GM23338 (cell line): ENCODE measurements at regions not wholly inside any gene's neighbourhood (a gene's known extent, or its start where the extent isn't known, plus 50 kb on each side); places are given as distances from the start of the nearest gene placed in this dataset.

ENCODE experiments used
- ATAC-seq: fragments of 200-7000 bp; cut with Tn5 transposase; 3 replicates; pipeline ENCODE4 v1.9.1; 2020
- DNase-seq: peaks from one replicate; pipeline ENCODE4 v3.0.0-alpha.2; 2015; ENCODE audit warnings: low spot score
- H2AFZ ChIP-seq: fragments of 200-600 bp; sonication (generic); 2 replicates; pipeline ENCODE4 v1.8.0; 2016; ENCODE audit warnings: antibody characterized with exemption, mild to moderate bottlenecking, moderate library complexity
- H3F3A ChIP-seq: fragments of 200-600 bp; sonication (generic); replicated peaks from 2 replicates; pipeline ENCODE4 v1.8.0; 2017; ENCODE audit warnings: antibody characterized with exemption, mixed run types, low read depth
- H3K27ac ChIP-seq: fragments of 200-600 bp; sonication (generic); 2 replicates; pipeline ENCODE4 v1.6.1; 2016; ENCODE audit warnings: low read depth
- H3K27me3 ChIP-seq: fragments of 200-600 bp; sonication (generic); 2 replicates; pipeline ENCODE4 v1.8.0; 2016; ENCODE audit warnings: mild to moderate bottlenecking, mixed run types, moderate library complexity; ENCODE audit not compliant: insufficient read depth
- H3K36me3 ChIP-seq: fragments of 200-600 bp; sonication (generic); 2 replicates; pipeline ENCODE4 v1.8.0; 2016; ENCODE audit warnings: mild to moderate bottlenecking; ENCODE audit not compliant: insufficient read depth
- H3K4me1 ChIP-seq: fragments of 200-600 bp; sonication (generic); 2 replicates; pipeline ENCODE4 v1.8.0; 2016; ENCODE audit warnings: mild to moderate bottlenecking, moderate library complexity; ENCODE audit not compliant: insufficient read depth
- H3K4me2 ChIP-seq: fragments of 200-600 bp; sonication (generic); 2 replicates; pipeline ENCODE4 v1.7.1; 2017; ENCODE audit warnings: mixed run types
- H3K4me3 ChIP-seq: fragments of 200-600 bp; sonication (generic); 2 replicates; pipeline ENCODE4 v1.6.1; 2016; ENCODE audit warnings: mixed run types
- H3K79me2 ChIP-seq: fragments of 200-600 bp; sonication (generic); replicated peaks from 2 replicates; pipeline ENCODE4 v1.8.0; 2017; ENCODE audit warnings: mild to moderate bottlenecking; ENCODE audit not compliant: insufficient read depth
- H3K9me2 ChIP-seq: fragments of 200-600 bp; sonication (generic); 2 replicates; pipeline ENCODE4 v1.8.0; 2017; ENCODE audit not compliant: insufficient read depth
- H4K20me1 ChIP-seq: fragments of 200-600 bp; sonication (generic); replicated peaks from 2 replicates; pipeline ENCODE4 v1.8.0; 2017; ENCODE audit warnings: mild to moderate bottlenecking; ENCODE audit not compliant: insufficient read depth
- H3K27ac Mint-ChIP-seq: 2 replicates; pipeline ENCODE4 v1.8.0; 2020; ENCODE audit warnings: inconsistent platforms, mild to moderate bottlenecking, moderate library complexity, mixed read lengths
- H3K27me3 Mint-ChIP-seq: 3 replicates; pipeline ENCODE4 v1.8.0; 2022; ENCODE audit warnings: low read depth, mild to moderate bottlenecking, moderate library complexity, mixed read lengths, inconsistent platforms; ENCODE audit not compliant: insufficient read depth, poor library complexity
- H3K36me3 Mint-ChIP-seq: 3 replicates; pipeline ENCODE4 v1.8.0; 2021; ENCODE audit warnings: low read depth, mild to moderate bottlenecking, inconsistent platforms, moderate library complexity, mixed read lengths
- H3K4me1 Mint-ChIP-seq: 3 replicates; pipeline ENCODE4 v1.8.0; 2020; ENCODE audit warnings: mild to moderate bottlenecking, inconsistent platforms, mixed read lengths
- H3K4me3 Mint-ChIP-seq: 3 replicates; pipeline ENCODE4 v1.8.0; 2021; ENCODE audit warnings: moderate library complexity, mild to moderate bottlenecking, inconsistent platforms, mixed read lengths
- H3K9me3 Mint-ChIP-seq: 3 replicates; pipeline ENCODE4 v1.8.0; 2020; ENCODE audit warnings: moderate library complexity, mild to moderate bottlenecking, inconsistent platforms, mixed read lengths
- CREB1 ChIP-seq: fragments of 250-450 bp; sonication (Bioruptor Pico); IDR thresholded peaks from 2 replicates; pipeline ENCODE4 v1.5.0; 2020; ENCODE audit warnings: low read depth, mild to moderate bottlenecking, moderate library complexity
- EZH2 ChIP-seq: fragments of 200-600 bp; sonication (generic); IDR thresholded peaks from one replicate; pipeline ENCODE4 v1.8.0; 2017; ENCODE audit warnings: antibody characterized with exemption, mild to moderate bottlenecking, low read depth; ENCODE audit not compliant: unreplicated experiment
- EZH2phosphoT487 ChIP-seq: fragments of 200-600 bp; sonication (generic); IDR thresholded peaks from one replicate; pipeline ENCODE4 v1.8.1; 2018; ENCODE audit warnings: antibody characterized with exemption; ENCODE audit not compliant: unreplicated experiment
- JUNB ChIP-seq: IDR thresholded peaks from one replicate; pipeline ENCODE4 v1.6.1; 2016; ENCODE audit warnings: antibody characterized with exemption; ENCODE audit not compliant: unreplicated experiment
- NANOG ChIP-seq: IDR thresholded peaks from 2 replicates; pipeline ENCODE4 v1.6.1; 2016; ENCODE audit warnings: antibody characterized with exemption, borderline replicate concordance
- POLR2AphosphoS5 ChIP-seq: IDR thresholded peaks from 2 replicates; pipeline ENCODE4 v1.6.1; 2016; ENCODE audit warnings: antibody characterized with exemption, low read depth
- STAT1 ChIP-seq: IDR thresholded peaks from one replicate; pipeline ENCODE4 v1.6.1; 2016; ENCODE audit warnings: antibody characterized with exemption; ENCODE audit not compliant: unreplicated experiment
- ZNF114 ChIP-seq: fragments of 250-450 bp; sonication (Bioruptor Pico); IDR thresholded peaks from 2 replicates; pipeline ENCODE4 v1.5.0; 2020; ENCODE audit warnings: mild to moderate bottlenecking, moderate library complexity
- ZNF331 ChIP-seq: fragments of 250-450 bp; sonication (Bioruptor Pico); IDR thresholded peaks from 2 replicates; pipeline ENCODE4 v1.5.0; 2020; ENCODE audit warnings: low read depth, mild to moderate bottlenecking, moderate library complexity
- TF ChIP-seq, protein P1 (sequence below): fragments of 250-450 bp; sonication (Bioruptor Pico); IDR thresholded peaks from 2 replicates; pipeline ENCODE4 v1.5.0; 2020; ENCODE audit warnings: mild to moderate bottlenecking, moderate library complexity
- TF ChIP-seq, protein P2 (sequence below), 2 experiments: fragments of 200-600 bp in 1 of 2; sonication (generic) in 1 of 2; conservative IDR thresholded peaks; 2 replicates each; pipeline versions ENCODE4 v1.5.1 to v1.6.1; 2016 to 2017; ENCODE audit warnings: antibody characterized with exemption in 2 of 2, low read depth in 2 of 2, mild to moderate bottlenecking in 2 of 2, moderate library complexity in 1 of 2
- TF ChIP-seq, protein P3 (sequence below): IDR thresholded peaks from 2 replicates; pipeline ENCODE4 v1.6.1; 2016; ENCODE audit warnings: antibody characterized with exemption
- TF ChIP-seq, protein P4 (sequence below): IDR thresholded peaks from one replicate; pipeline ENCODE4 v1.6.1; 2018; ENCODE audit warnings: antibody characterized with exemption; ENCODE audit not compliant: unreplicated experiment

DNA sequence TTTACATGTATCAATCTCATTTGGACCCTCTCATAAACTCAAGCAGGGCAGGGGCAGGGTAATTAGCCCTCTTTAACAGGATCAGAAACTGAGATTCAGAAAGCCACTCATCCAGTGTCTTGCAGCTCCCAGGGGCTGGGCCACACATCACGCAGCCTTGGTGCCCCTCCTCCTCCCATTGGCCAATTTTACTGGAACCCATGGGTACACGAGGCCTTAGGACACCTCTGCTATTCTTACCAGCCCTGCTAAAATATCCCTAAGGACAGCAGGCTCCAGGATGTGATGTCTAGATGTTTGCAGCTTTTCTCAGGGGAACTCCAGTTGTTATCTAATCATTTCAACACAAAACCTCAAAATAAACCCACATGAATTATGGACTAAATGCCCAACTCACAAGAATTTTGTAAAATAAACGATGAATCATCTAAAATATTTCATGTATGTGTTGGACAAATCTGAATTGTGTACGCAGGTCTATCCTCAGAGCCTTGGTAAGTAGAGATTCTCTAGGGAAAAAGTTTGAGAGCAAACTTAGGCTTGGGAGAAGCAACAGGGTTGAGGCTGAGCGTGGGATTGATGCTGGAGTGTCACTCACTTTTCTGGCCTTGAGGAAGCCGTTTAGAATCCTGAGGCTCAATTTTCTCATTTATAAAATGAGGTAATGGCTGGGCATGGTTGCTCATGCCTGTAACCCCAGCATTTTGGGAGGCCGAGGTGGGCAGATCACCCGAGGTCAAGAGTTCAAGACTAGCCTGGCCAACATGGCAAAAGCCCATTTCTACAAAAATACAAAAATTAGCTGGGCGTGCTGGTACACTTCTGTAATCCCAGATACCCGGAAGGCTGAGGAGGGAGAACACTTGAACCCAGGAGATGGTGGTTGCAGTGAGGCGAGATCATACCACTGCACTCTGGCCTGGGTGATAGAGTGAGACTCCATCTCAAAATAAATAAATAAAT, 69.7 kb upstream of the TNS3 start:
- Histone ChIP-seq H3K27ac (no peak overlapping the region), H3K4me2 (no peak overlapping the region), H4K20me1 (no peaks in the 10 kb centered on the region), H3F3A (no peaks in the 10 kb centered on the region), H3K4me1 (no peaks in the 10 kb centered on the region), H3K4me3 (no peak overlapping the region), H3K79me2 (no peaks in the 10 kb centered on the region), H3K9me2 (no peaks in the 10 kb centered on the region), H3K27me3 (no peaks in the 10 kb centered on the region), H2AFZ (no peak overlapping the region), H3K36me3 (no peaks in the 10 kb centered on the region)
- DNase-seq = no peak
- no peak for TF ChIP-seq JUNB
- TF ChIP-seq ZNF114 (CRISPR knock-in tag) = no peak
- TF ChIP-seq POLR2AphosphoS5 = no peak
- no peak for TF ChIP-seq STAT1
- no peak for TF ChIP-seq EZH2
- TF ChIP-seq, protein P1, sequence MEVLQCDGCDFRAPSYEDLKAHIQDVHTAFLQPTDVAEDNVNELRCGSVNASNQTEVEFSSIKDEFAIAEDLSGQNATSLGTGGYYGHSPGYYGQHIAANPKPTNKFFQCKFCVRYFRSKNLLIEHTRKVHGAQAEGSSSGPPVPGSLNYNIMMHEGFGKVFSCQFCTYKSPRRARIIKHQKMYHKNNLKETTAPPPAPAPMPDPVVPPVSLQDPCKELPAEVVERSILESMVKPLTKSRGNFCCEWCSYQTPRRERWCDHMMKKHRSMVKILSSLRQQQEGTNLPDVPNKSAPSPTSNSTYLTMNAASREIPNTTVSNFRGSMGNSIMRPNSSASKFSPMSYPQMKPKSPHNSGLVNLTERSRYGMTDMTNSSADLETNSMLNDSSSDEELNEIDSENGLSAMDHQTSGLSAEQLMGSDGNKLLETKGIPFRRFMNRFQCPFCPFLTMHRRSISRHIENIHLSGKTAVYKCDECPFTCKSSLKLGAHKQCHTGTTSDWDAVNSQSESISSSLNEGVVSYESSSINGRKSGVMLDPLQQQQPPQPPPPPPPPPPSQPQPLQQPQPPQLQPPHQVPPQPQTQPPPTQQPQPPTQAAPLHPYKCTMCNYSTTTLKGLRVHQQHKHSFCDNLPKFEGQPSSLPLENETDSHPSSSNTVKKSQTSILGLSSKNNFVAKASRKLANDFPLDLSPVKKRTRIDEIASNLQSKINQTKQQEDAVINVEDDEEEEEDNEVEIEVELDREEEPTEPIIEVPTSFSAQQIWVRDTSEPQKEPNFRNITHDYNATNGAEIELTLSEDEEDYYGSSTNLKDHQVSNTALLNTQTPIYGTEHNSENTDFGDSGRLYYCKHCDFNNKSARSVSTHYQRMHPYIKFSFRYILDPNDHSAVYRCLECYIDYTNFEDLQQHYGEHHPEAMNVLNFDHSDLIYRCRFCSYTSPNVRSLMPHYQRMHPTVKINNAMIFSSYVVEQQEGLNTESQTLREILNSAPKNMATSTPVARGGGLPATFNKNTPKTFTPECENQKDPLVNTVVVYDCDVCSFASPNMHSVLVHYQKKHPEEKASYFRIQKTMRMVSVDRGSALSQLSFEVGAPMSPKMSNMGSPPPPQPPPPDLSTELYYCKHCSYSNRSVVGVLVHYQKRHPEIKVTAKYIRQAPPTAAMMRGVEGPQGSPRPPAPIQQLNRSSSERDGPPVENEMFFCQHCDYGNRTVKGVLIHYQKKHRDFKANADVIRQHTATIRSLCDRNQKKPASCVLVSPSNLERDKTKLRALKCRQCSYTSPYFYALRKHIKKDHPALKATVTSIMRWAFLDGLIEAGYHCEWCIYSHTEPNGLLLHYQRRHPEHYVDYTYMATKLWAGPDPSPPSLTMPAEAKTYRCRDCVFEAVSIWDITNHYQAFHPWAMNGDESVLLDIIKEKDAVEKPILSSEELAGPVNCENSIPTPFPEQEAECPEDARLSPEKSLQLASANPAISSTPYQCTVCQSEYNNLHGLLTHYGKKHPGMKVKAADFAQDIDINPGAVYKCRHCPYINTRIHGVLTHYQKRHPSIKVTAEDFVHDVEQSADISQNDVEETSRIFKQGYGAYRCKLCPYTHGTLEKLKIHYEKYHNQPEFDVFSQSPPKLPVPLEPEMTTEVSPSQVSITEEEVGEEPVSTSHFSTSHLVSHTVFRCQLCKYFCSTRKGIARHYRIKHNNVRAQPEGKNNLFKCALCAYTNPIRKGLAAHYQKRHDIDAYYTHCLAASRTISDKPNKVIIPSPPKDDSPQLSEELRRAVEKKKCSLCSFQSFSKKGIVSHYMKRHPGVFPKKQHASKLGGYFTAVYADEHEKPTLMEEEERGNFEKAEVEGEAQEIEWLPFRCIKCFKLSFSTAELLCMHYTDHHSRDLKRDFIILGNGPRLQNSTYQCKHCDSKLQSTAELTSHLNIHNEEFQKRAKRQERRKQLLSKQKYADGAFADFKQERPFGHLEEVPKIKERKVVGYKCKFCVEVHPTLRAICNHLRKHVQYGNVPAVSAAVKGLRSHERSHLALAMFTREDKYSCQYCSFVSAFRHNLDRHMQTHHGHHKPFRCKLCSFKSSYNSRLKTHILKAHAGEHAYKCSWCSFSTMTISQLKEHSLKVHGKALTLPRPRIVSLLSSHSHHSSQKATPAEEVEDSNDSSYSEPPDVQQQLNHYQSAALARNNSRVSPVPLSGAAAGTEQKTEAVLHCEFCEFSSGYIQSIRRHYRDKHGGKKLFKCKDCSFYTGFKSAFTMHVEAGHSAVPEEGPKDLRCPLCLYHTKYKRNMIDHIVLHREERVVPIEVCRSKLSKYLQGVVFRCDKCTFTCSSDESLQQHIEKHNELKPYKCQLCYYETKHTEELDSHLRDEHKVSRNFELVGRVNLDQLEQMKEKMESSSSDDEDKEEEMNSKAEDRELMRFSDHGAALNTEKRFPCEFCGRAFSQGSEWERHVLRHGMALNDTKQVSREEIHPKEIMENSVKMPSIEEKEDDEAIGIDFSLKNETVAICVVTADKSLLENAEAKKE (CRISPR knock-in tag) = no peak
- TF ChIP-seq, protein P2, sequence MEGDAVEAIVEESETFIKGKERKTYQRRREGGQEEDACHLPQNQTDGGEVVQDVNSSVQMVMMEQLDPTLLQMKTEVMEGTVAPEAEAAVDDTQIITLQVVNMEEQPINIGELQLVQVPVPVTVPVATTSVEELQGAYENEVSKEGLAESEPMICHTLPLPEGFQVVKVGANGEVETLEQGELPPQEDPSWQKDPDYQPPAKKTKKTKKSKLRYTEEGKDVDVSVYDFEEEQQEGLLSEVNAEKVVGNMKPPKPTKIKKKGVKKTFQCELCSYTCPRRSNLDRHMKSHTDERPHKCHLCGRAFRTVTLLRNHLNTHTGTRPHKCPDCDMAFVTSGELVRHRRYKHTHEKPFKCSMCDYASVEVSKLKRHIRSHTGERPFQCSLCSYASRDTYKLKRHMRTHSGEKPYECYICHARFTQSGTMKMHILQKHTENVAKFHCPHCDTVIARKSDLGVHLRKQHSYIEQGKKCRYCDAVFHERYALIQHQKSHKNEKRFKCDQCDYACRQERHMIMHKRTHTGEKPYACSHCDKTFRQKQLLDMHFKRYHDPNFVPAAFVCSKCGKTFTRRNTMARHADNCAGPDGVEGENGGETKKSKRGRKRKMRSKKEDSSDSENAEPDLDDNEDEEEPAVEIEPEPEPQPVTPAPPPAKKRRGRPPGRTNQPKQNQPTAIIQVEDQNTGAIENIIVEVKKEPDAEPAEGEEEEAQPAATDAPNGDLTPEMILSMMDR (conservative IDR thresholded peaks at IDR 0.05; ENCODE audit: low read depth in 2 of 2) = no peak
- TF ChIP-seq ZNF331 = no peak
- TF ChIP-seq, protein P3, sequence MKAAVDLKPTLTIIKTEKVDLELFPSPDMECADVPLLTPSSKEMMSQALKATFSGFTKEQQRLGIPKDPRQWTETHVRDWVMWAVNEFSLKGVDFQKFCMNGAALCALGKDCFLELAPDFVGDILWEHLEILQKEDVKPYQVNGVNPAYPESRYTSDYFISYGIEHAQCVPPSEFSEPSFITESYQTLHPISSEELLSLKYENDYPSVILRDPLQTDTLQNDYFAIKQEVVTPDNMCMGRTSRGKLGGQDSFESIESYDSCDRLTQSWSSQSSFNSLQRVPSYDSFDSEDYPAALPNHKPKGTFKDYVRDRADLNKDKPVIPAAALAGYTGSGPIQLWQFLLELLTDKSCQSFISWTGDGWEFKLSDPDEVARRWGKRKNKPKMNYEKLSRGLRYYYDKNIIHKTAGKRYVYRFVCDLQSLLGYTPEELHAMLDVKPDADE = no peak
- TF ChIP-seq EZH2phosphoT487 = no peak
- TF ChIP-seq NANOG = no peak
- TF ChIP-seq, protein P4, sequence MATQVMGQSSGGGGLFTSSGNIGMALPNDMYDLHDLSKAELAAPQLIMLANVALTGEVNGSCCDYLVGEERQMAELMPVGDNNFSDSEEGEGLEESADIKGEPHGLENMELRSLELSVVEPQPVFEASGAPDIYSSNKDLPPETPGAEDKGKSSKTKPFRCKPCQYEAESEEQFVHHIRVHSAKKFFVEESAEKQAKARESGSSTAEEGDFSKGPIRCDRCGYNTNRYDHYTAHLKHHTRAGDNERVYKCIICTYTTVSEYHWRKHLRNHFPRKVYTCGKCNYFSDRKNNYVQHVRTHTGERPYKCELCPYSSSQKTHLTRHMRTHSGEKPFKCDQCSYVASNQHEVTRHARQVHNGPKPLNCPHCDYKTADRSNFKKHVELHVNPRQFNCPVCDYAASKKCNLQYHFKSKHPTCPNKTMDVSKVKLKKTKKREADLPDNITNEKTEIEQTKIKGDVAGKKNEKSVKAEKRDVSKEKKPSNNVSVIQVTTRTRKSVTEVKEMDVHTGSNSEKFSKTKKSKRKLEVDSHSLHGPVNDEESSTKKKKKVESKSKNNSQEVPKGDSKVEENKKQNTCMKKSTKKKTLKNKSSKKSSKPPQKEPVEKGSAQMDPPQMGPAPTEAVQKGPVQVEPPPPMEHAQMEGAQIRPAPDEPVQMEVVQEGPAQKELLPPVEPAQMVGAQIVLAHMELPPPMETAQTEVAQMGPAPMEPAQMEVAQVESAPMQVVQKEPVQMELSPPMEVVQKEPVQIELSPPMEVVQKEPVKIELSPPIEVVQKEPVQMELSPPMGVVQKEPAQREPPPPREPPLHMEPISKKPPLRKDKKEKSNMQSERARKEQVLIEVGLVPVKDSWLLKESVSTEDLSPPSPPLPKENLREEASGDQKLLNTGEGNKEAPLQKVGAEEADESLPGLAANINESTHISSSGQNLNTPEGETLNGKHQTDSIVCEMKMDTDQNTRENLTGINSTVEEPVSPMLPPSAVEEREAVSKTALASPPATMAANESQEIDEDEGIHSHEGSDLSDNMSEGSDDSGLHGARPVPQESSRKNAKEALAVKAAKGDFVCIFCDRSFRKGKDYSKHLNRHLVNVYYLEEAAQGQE = no peak
- TF ChIP-seq CREB1 (CRISPR knock-in tag) = no peak
- Mint-ChIP-seq H3K27ac (no peak overlapping the region; the same call in 1 of the 2 replicates), H3K9me3 (no peaks in the 10 kb centered on the region), H3K4me1 (peaks cover 29% of the 10 kb centered on the region), H3K27me3 (peaks cover 9% of the 10 kb centered on the region), H3K36me3 (no peaks in the 10 kb centered on the region), H3K4me3 (no peak overlapping the region)
- no peak for ATAC-seq
